K562 (cell line): ENCODE measurements at regions not wholly inside any gene's neighbourhood (a gene's known extent, or its start where the extent isn't known, plus 50 kb on each side); places are given as distances from the start of the nearest gene placed in this dataset.

Experiments
- ATAC-seq: fragments of 200-7000 bp; cut with Tn5 transposase; 3 replicates; pipeline ENCODE4 v1.9.1; 2020; ENCODE audit warnings: moderate library complexity
- BruUV-seq: library from RNA; stranded (reverse); fragments of 400-500 nt; replicated peaks from 2 replicates; lab custom pipeline; 2021; lab: Mats Ljungman, UMichigan
- CTCF ChIA-PET: fragments of 300-600 bp; formaldehyde crosslinking; extraction: SDS; loops from one replicate; lab custom pipeline; 2021; ENCODE audit warnings: low intra/inter-chr PET ratio; lab: Yijun Ruan, JAX
- POLR2A ChIA-PET: fragments of 300-600, 350-650 bp; sonication (Branson Sonifier 250); formaldehyde crosslinking; extraction: SDS; loops from one replicate; lab custom pipeline; 2021; ENCODE audit warnings: antibody characterized with exemption, inconsistent platforms; lab: Yijun Ruan, JAX
- DNase-seq, 4 experiments: peaks; one replicate each; pipeline versions ENCODE4 v3.0.0 to v3.0.0-alpha.2; 2011 to 2018; ENCODE audit warnings: low spot score in 3 of 4, mixed read lengths in 3 of 4; ENCODE audit errors: extremely low read depth in 1 of 4
- FAIRE-seq: peaks from 2 replicates; lab custom pipeline; 2011; peaks lifted over from hg19 to GRCh38; lab: Jason Lieb, UNC
- H2AFZ ChIP-seq: 2 replicates; pipeline ENCODE4 v1.6.0; 2011; ENCODE audit warnings: low read depth, low read length, control low read depth, inconsistent platforms
- H3K27ac ChIP-seq: fragments of 200-600 bp; 3 replicates; pipeline ENCODE4 v1.8.0; 2011; ENCODE audit warnings: low read depth, mild to moderate bottlenecking, control low read depth, inconsistent platforms, low read length, moderate library complexity, mixed read lengths; ENCODE audit errors: extremely low read depth
- H3K27me3 ChIP-seq, 2 experiments: fragments of 300-600 bp in 1 of 2; 2 replicates in 1 of 2; 3 replicates in 1 of 2; pipeline versions ENCODE4 v1.6.0 to v1.8.0; 2011; ENCODE audit warnings: inconsistent platforms in 2 of 2, low read length in 2 of 2, mild to moderate bottlenecking in 1 of 2, mixed read lengths in 1 of 2, moderate library complexity in 1 of 2; ENCODE audit not compliant: control insufficient read depth in 2 of 2, insufficient read depth in 2 of 2
- H3K36me3 ChIP-seq: fragments of 300-600 bp; 3 replicates; pipeline ENCODE4 v1.8.0; 2011; ENCODE audit warnings: mild to moderate bottlenecking, low read length, inconsistent platforms; ENCODE audit not compliant: control insufficient read depth, insufficient read depth
- H3K4me1 ChIP-seq, 2 experiments: fragments of 200-600 bp in 1 of 2; replicated peaks in 1 of 2; 2 replicates in 1 of 2; 3 replicates in 1 of 2; pipeline versions ENCODE4 v1.5.1 to v1.8.0; 2011; ENCODE audit warnings: inconsistent platforms in 2 of 2, low read length in 2 of 2, mild to moderate bottlenecking in 1 of 2, mixed read lengths in 1 of 2, moderate library complexity in 1 of 2; ENCODE audit not compliant: control insufficient read depth in 2 of 2, insufficient read depth in 2 of 2
- H3K4me2 ChIP-seq: 2 replicates; pipeline ENCODE4 v1.6.1; 2011; ENCODE audit warnings: low read length, control low read depth, inconsistent platforms, mixed read lengths; ENCODE audit not compliant: insufficient read depth
- H3K4me3 ChIP-seq: fragments of 200-600 bp; sonication (generic), shearing (Covaris generic); 2 replicates; pipeline ENCODE4 v1.5.1; 2016; ENCODE audit warnings: control low read depth, inconsistent platforms
- H3K79me2 ChIP-seq: fragments of 200-600 bp; 3 replicates; pipeline ENCODE4 v1.8.0; 2011; ENCODE audit warnings: low read length, inconsistent platforms; ENCODE audit not compliant: control insufficient read depth, insufficient read depth
- H3K9ac ChIP-seq, 2 experiments: 2 replicates each; pipeline versions ENCODE4 v1.6.0 to v1.6.1; 2011; ENCODE audit warnings: low read depth in 2 of 2, low read length in 2 of 2, control low read depth in 1 of 2, inconsistent platforms in 1 of 2, mild to moderate bottlenecking in 1 of 2, mixed read lengths in 1 of 2; ENCODE audit not compliant: insufficient read depth in 1 of 2
- H3K9me1 ChIP-seq: one replicate; pipeline ENCODE4 v1.6.0; 2011; ENCODE audit warnings: inconsistent platforms, mild to moderate bottlenecking, low read length, moderate library complexity; ENCODE audit not compliant: control insufficient read depth, insufficient read depth
- H3K9me3 ChIP-seq: replicated peaks from 2 replicates; pipeline ENCODE4 v1.5.1; 2011; ENCODE audit warnings: low read depth, low read length, inconsistent platforms; ENCODE audit not compliant: control insufficient read depth, insufficient read depth
- H4K20me1 ChIP-seq: replicated peaks from 2 replicates; pipeline ENCODE4 v1.6.1; 2011; ENCODE audit warnings: low read length, inconsistent platforms, mixed read lengths; ENCODE audit not compliant: control insufficient read depth, insufficient read depth
- ARID4B ChIP-seq: sonication (generic); formaldehyde crosslinking; IDR thresholded peaks from 2 replicates; pipeline ENCODE4 v1.8.0; 2022; ENCODE audit warnings: mild to moderate bottlenecking, missing genetic modification reagents
- ATF6 ChIP-seq: sonication (generic); formaldehyde crosslinking; IDR thresholded peaks from 2 replicates; pipeline ENCODE4 v1.4.0; 2020; ENCODE audit warnings: mild to moderate bottlenecking, missing genetic modification reagents
- CREBBP ChIP-seq: IDR thresholded peaks from one replicate; pipeline ENCODE4 v1.6.1; 2012; ENCODE audit warnings: low read depth, mild to moderate bottlenecking, control low read depth, inconsistent platforms, low read length
- FOXP4 ChIP-seq: sonication (generic); formaldehyde crosslinking; IDR thresholded peaks from 2 replicates; pipeline ENCODE4 v1.8.0; 2022; ENCODE audit warnings: mild to moderate bottlenecking, missing genetic modification reagents, borderline replicate concordance
- SMARCC2 ChIP-seq: fragments of 450-650 bp; IDR thresholded peaks from 2 replicates; pipeline ENCODE4 v1.6.1; 2017; ENCODE audit warnings: antibody characterized with exemption, moderate library complexity, mild to moderate bottlenecking, low read depth
- SP2 ChIP-seq: IDR thresholded peaks from 2 replicates; pipeline ENCODE4 v1.6.1; 2011; ENCODE audit warnings: mild to moderate bottlenecking, low read depth, low read length, moderate library complexity; ENCODE audit not compliant: poor library complexity, severe bottlenecking; ENCODE audit errors: extremely low read depth
- ZBED1 ChIP-seq: IDR thresholded peaks from 2 replicates; pipeline ENCODE4 v1.6.1; 2014
- ZNF133 ChIP-seq: fragments of 250-450 bp; sonication (Bioruptor Pico); IDR thresholded peaks from 2 replicates; pipeline ENCODE4 v1.4.0; 2020; ENCODE audit warnings: mild to moderate bottlenecking
- ZNF174 ChIP-seq: fragments of 250-450 bp; sonication (Bioruptor Pico); IDR thresholded peaks from 2 replicates; pipeline ENCODE4 v1.4.0; 2020; ENCODE audit warnings: mild to moderate bottlenecking
- ZNF212 ChIP-seq: fragments of 450-650 bp; formaldehyde crosslinking; IDR thresholded peaks from 2 replicates; pipeline ENCODE4 v1.4.0; 2020; ENCODE audit warnings: mild to moderate bottlenecking
- ZNF644 ChIP-seq: fragments of 200-800 bp; sonication (Bioruptor generic); IDR thresholded peaks from 2 replicates; pipeline ENCODE4 v1.6.1; 2016; ENCODE audit warnings: low read depth, missing genetic modification characterization, missing compliant biosample characterization
- WGBS: fragments of 100-300 bp; shearing (Covaris generic); methylation state at CpG from one replicate; pipeline ENCODE4 v1.1.6; 2016; ENCODE audit warnings: low coverage, mixed read lengths; ENCODE audit not compliant: insufficient coverage; ENCODE audit errors: missing lambda C conversion rate; 5-methylcytosine and 5-hydroxymethylcytosine counted together
- in situ Hi-C: fragments of 300-500 bp; cut with MboI; formaldehyde crosslinking; loops from 4 replicates; pipeline ENCODE4 v1.15.0; 2018; ENCODE audit warnings: inconsistent platforms, mixed read lengths
- intact Hi-C: fragments of 100-400 bp; cut with micrococcal nuclease; formaldehyde crosslinking; loops from 2 replicates; pipeline ENCODE4 v1.14.2; 2022

GRCh38 chr22:49613108-49613507, 214.6 kb downstream of the BRD1 start:
- no peaks in the 10 kb centered on the region for H4K20me1 ChIP-seq
- H2AFZ ChIP-seq, result no peak overlapping the region
- H3K9me1 ChIP-seq, result no peaks in the 10 kb centered on the region
- FAIRE-seq (no peak), ATAC-seq (no peak), DNase-seq (no peak)
- BruUV-seq, result no TSS peak
- peaks cover 3% of the 10 kb centered on the region; the same call in 1 of the 2 replicates for H3K9me3 ChIP-seq
- no peak overlapping the region for H3K4me2 ChIP-seq
- H3K9ac ChIP-seq, result no peak overlapping the region
- no peak overlapping the region for H3K4me3 ChIP-seq
- in situ Hi-C loops, result no loop called here
- no peaks in the 10 kb centered on the region for H3K27me3 ChIP-seq
- H3K27ac ChIP-seq, result no peak overlapping the region
- WGBS, result 96% methylated on average over 4 of the region's 5 CpGs
- peaks cover 41% of the 10 kb centered on the region for H3K36me3 ChIP-seq
- intact Hi-C loops, result no loop called here
- peaks cover 70% of the 10 kb centered on the region for H3K79me2 ChIP-seq
- H3K4me1 ChIP-seq, result no peaks in the 10 kb centered on the region
- ChIA-PET CTCF (no interaction called here), POLR2A (no interaction called here)
- TF ChIP-seq FOXP4 (CRISPR knock-in tag) (no peak), SMARCC2 (no peak), ATF6 (CRISPR knock-in tag) (no peak), ZBED1 (no peak), ZNF174 (CRISPR knock-in tag) (no peak), ZNF133 (CRISPR knock-in tag) (no peak), CREBBP (no peak), ZNF644 (tag) (no peak), ZNF212 (CRISPR knock-in tag) (no peak), SP2 (no peak), ARID4B (CRISPR knock-in tag) (no peak)
